IPS-18c (cell line): ENCODE measurements at regions not wholly inside any gene's neighbourhood (a gene's known extent, or its start where the extent isn't known, plus 50 kb on each side); places are given as distances from the start of the nearest gene placed in this dataset.

Experiments used
- H3K4me3 ChIP-seq: 2 replicates; pipeline ENCODE4 v1.7.0; 2013; ENCODE audit warnings: low read depth, mild to moderate bottlenecking, low read length, moderate library complexity; ENCODE audit not compliant: insufficient read depth
- H3K9me3 ChIP-seq: one replicate; pipeline ENCODE4 v1.6.1; 2013; ENCODE audit warnings: mild to moderate bottlenecking, low read length, moderate library complexity; ENCODE audit not compliant: control insufficient read depth, insufficient read depth

GRCh38 chr1:38225745-38226144 lies 179.2 kb upstream of the POU3F1 start:
- Histone ChIP-seq H3K4me3 (no peak overlapping the region), H3K9me3 (no peaks in the 10 kb centered on the region)

GRCh38 chr1:38223391-38223790 lies 176.8 kb upstream of the POU3F1 start:
- H3K9me3 ChIP-seq: no peaks in the 10 kb centered on the region
- no peak overlapping the region for H3K4me3 ChIP-seq

GRCh38 chr1:38222891-38223290 lies 176.3 kb upstream of the POU3F1 start:
- no peaks in the 10 kb centered on the region for H3K9me3 ChIP-seq
- no peak overlapping the region for H3K4me3 ChIP-seq

- H3K4me3 ChIP-seq: no peak overlapping the region
- H3K9me3 ChIP-seq: no peaks in the 10 kb centered on the region
Measured at GRCh38 chr1:38221006-38221649, 174.5 kb upstream of the POU3F1 start.

- no peaks in the 10 kb centered on the region for H3K9me3 ChIP-seq
- no peak overlapping the region for H3K4me3 ChIP-seq
Measured at GRCh38 chr1:38217316-38217715, 170.7 kb upstream of the POU3F1 start.

GRCh38 chr1:38213646-38214434 lies 167.2 kb upstream of the POU3F1 start:
- no peak overlapping the region for H3K4me3 ChIP-seq
- peaks cover 2% of the 10 kb centered on the region for H3K9me3 ChIP-seq

- Histone ChIP-seq H3K4me3 (no peak overlapping the region), H3K9me3 (peaks cover 2% of the 10 kb centered on the region)
Measured at GRCh38 chr1:38210895-38211177, 164.2 kb upstream of the POU3F1 start.

GRCh38 chr1:38210021-38210894 lies 163.7 kb upstream of the POU3F1 start:
- H3K4me3 ChIP-seq: no peak overlapping the region

GRCh38 chr1:38208716-38209632 lies 162.4 kb upstream of the POU3F1 start:
- Histone ChIP-seq H3K9me3 (peaks cover 2% of the 10 kb centered on the region), H3K4me3 (no peak overlapping the region)

More at GRCh38 chr1:38210021-38210894, 163.7 kb upstream of the POU3F1 start:
- peaks cover 2% of the 10 kb centered on the region for H3K9me3 ChIP-seq

- Histone ChIP-seq H3K4me3 (no peak overlapping the region), H3K9me3 (peaks cover 2% of the 10 kb centered on the region)
Measured at GRCh38 chr1:38207906-38208305, 161.3 kb upstream of the POU3F1 start.

- H3K9me3 ChIP-seq: peaks cover 2% of the 10 kb centered on the region
- no peak overlapping the region for H3K4me3 ChIP-seq
Measured at GRCh38 chr1:38207275-38207674, 160.7 kb upstream of the POU3F1 start.

GRCh38 chr1:38204698-38205097 lies 158.1 kb upstream of the POU3F1 start:
- Histone ChIP-seq H3K4me3 (no peak overlapping the region), H3K9me3 (peaks cover 2% of the 10 kb centered on the region)

- Histone ChIP-seq H3K4me3 (no peak overlapping the region), H3K9me3 (peaks cover 2% of the 10 kb centered on the region)
Measured at GRCh38 chr1:38203441-38203840, 156.8 kb upstream of the POU3F1 start.

GRCh38 chr1:38201431-38201830 lies 154.8 kb upstream of the POU3F1 start:
- no peak overlapping the region for H3K4me3 ChIP-seq
- peaks cover 2% of the 10 kb centered on the region for H3K9me3 ChIP-seq

- Histone ChIP-seq H3K4me3 (no peak overlapping the region), H3K9me3 (peaks cover 2% of the 10 kb centered on the region)
Measured at GRCh38 chr1:38198621-38199020, 152.0 kb upstream of the POU3F1 start.

GRCh38 chr1:38198099-38198498 lies 151.5 kb upstream of the POU3F1 start:
- Histone ChIP-seq H3K4me3 (no peak overlapping the region), H3K9me3 (peaks cover 2% of the 10 kb centered on the region)
